ENCODE measurements at regions not wholly inside any gene's neighbourhood (a gene's known extent, or its start where the extent isn't known, plus 50 kb on each side); places are given as distances from the start of the nearest gene placed in this dataset.

- TF ChIP-seq POLR2A (IDR thresholded peaks at IDR 0.05) (no peak), POLR2AphosphoS5 (IDR thresholded peaks at IDR 0.05; ENCODE audit: insufficient read depth in 1 of 2, low read depth in 1 of 2) (no peak)
- TF ChIP-seq, protein P1, sequence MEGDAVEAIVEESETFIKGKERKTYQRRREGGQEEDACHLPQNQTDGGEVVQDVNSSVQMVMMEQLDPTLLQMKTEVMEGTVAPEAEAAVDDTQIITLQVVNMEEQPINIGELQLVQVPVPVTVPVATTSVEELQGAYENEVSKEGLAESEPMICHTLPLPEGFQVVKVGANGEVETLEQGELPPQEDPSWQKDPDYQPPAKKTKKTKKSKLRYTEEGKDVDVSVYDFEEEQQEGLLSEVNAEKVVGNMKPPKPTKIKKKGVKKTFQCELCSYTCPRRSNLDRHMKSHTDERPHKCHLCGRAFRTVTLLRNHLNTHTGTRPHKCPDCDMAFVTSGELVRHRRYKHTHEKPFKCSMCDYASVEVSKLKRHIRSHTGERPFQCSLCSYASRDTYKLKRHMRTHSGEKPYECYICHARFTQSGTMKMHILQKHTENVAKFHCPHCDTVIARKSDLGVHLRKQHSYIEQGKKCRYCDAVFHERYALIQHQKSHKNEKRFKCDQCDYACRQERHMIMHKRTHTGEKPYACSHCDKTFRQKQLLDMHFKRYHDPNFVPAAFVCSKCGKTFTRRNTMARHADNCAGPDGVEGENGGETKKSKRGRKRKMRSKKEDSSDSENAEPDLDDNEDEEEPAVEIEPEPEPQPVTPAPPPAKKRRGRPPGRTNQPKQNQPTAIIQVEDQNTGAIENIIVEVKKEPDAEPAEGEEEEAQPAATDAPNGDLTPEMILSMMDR (IDR thresholded peaks at IDR 0.05), result no peak
- intact Hi-C loops (cut with DNase I), result no loop called here
- no peaks in the 10 kb centered on the region for H3K36me3 ChIP-seq
- no peak for DNase-seq (ENCODE audit: extremely low spot score in 2 of 2)
- H3K27ac ChIP-seq, result no peak overlapping the region
- H3K9me3 ChIP-seq, result no peaks in the 10 kb centered on the region
- H3K27me3 ChIP-seq, result no peaks in the 10 kb centered on the region
- no peak overlapping the region for H3K4me3 ChIP-seq
- H3K4me1 ChIP-seq, result no peaks in the 10 kb centered on the region
Measured at GRCh38 chr1:87495147-87495546, 166.5 kb downstream of the LMO4 start.

- TF ChIP-seq POLR2A (IDR thresholded peaks at IDR 0.05) (no peak), POLR2AphosphoS5 (IDR thresholded peaks at IDR 0.05; ENCODE audit: insufficient read depth in 1 of 2, low read depth in 1 of 2) (no peak)
- TF ChIP-seq, protein P1 (IDR thresholded peaks at IDR 0.05), result no peak
- H3K4me1 ChIP-seq, result no peaks in the 10 kb centered on the region
- H3K4me3 ChIP-seq, result no peak overlapping the region
- H3K27me3 ChIP-seq, result no peaks in the 10 kb centered on the region
- H3K36me3 ChIP-seq, result no peaks in the 10 kb centered on the region
- H3K27ac ChIP-seq, result no peak overlapping the region
- DNase-seq (ENCODE audit: extremely low spot score in 2 of 2), result no peak
- no peaks in the 10 kb centered on the region for H3K9me3 ChIP-seq
- intact Hi-C loops (cut with DNase I), result no loop called here
Measured at GRCh38 chr1:87495870-87496269, 167.2 kb downstream of the LMO4 start.

DNA sequence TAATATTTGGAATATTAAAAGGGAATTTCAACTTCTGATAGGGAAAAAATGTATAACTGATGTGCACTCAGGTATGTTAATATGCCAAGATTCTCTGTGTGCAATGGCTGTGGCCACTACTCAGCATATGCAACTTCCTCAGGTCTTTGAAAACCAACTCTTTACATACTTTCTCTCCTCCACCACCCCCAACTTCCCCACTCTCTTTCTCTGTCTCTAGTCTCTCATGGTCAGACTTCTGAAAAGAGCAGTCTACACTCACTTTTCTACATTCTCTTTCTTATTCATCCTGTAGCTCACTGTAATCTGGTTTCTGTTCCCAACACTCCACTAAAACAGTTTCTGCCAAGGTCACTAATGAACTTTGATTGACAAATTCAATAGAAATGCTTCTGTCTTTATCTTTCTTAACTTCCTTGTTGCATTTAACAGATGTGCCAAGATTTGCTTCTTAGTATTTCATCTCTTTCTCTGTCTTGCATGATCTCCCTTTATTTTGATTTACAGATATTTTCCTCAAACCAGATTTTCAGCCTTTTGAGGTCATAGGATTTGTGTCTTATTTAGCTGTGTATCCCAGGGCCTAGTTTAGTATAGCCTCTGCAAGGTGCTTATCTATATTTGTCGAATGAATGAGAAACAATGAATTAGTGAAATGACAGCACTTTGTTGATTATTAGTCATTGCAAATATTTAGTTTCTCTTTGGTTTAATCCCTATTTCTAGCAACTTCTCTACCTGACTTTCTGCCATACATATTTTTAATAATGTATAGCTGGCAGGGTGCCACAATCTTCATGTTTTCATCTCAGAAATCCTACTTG, 168.9 kb downstream of the LMO4 start:
- H3K27me3 ChIP-seq, result no peaks in the 10 kb centered on the region
- intact Hi-C loops (cut with DNase I), result no loop called here

DNA sequence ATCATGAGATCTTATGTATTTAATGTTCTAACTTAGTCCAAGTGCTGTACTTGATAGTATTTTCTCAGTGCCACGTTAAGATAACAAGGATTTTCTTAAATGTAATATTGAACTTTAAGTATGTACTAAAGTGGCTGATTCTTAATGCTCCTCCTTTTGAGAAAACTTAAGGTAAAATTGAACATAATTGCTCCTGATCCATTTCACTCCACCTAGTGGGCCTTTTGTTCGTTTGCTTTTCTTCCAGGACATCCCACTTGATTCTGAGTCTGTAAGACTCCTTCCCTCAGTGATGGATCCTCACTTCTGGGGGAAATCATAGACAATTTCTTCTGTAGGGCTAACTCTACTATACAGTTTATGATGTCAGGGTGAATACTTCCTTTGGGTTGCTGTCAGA, 173.1 kb downstream of the LMO4 start:
- Histone ChIP-seq H3K27me3 (no peaks in the 10 kb centered on the region), H3K4me1 (peaks cover 4% of the 10 kb centered on the region)
- TF ChIP-seq POLR2A (IDR thresholded peaks at IDR 0.05), result no peak

More for the DNA sequence above, 168.9 kb downstream of the LMO4 start:
- TF ChIP-seq, protein P1 (IDR thresholded peaks at IDR 0.05), result no peak
- TF ChIP-seq POLR2A (IDR thresholded peaks at IDR 0.05) (no peak), POLR2AphosphoS5 (IDR thresholded peaks at IDR 0.05; ENCODE audit: insufficient read depth in 1 of 2, low read depth in 1 of 2) (no peak)
- Histone ChIP-seq H3K36me3 (no peaks in the 10 kb centered on the region), H3K9me3 (no peaks in the 10 kb centered on the region), H3K27ac (no peak overlapping the region), H3K4me3 (no peak overlapping the region), H3K4me1 (no peaks in the 10 kb centered on the region)
- no peak for DNase-seq (ENCODE audit: extremely low spot score in 2 of 2)

DNA sequence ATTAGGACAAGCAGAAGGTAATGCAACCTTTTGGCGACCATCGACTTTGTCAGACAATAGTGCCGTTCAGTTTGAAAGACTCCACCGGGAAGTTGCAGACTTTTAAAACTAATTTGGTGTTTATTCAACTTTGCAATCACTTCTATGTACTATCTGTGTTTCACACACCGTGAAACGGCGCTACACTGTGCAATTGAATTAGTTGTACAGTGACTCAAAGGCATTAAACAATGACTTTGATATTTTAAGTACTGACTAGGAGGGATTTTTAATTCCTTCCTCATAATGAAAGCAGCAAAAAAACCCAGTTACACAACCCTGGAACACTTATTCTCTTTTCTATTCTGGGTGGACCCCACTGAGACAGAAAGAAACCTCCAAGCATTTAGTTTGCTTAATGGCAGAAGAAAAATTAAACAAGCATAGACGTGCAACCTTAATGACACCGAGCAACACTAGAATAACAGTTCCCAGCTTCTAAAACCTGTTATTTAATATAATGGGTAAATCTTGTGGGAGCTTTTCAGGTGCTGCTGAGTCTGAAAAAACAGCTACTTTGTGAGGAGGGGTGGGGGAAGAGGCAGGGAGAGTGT, 176.8 kb downstream of the LMO4 start:
- H3K4me1 ChIP-seq, result peaks cover 17% of the 10 kb centered on the region
- H3K4me3 ChIP-seq, result no peak overlapping the region
- no peak for TF ChIP-seq POLR2AphosphoS5 (IDR thresholded peaks at IDR 0.05; ENCODE audit: insufficient read depth in 1 of 2, low read depth in 1 of 2)
- no peak for TF ChIP-seq POLR2A (IDR thresholded peaks at IDR 0.05)
- TF ChIP-seq, protein P1 (IDR thresholded peaks at IDR 0.05), result no peak
- intact Hi-C loops (cut with DNase I), result no loop called here
- no peak overlapping the region for H3K27ac ChIP-seq
- H3K27me3 ChIP-seq, result no peaks in the 10 kb centered on the region
- H3K36me3 ChIP-seq, result no peaks in the 10 kb centered on the region
- no peaks in the 10 kb centered on the region for H3K9me3 ChIP-seq
- DNase-seq (ENCODE audit: extremely low spot score in 2 of 2), result no peak

More for the DNA sequence above, 173.1 kb downstream of the LMO4 start:
- no peak for DNase-seq (ENCODE audit: extremely low spot score in 2 of 2)
- no peaks in the 10 kb centered on the region for H3K9me3 ChIP-seq
- intact Hi-C loops (cut with DNase I), result no loop called here
- H3K27ac ChIP-seq, result no peak overlapping the region
- no peaks in the 10 kb centered on the region for H3K36me3 ChIP-seq
- H3K4me3 ChIP-seq, result no peak overlapping the region
